K562 (cell line): ENCODE measurements at regions not wholly inside any gene's neighbourhood (a gene's known extent, or its start where the extent isn't known, plus 50 kb on each side); places are given as distances from the start of the nearest gene placed in this dataset.

Experiments
- DEAF1 ChIP-seq: fragments of 450-650 bp; formaldehyde crosslinking; IDR thresholded peaks from 2 replicates; pipeline ENCODE4 v1.4.0; 2020; ENCODE audit warnings: mild to moderate bottlenecking, moderate library complexity
- DMBX1 ChIP-seq: fragments of 250-450 bp; sonication (Bioruptor Pico); IDR thresholded peaks from 2 replicates; pipeline ENCODE4 v1.8.0; 2022; ENCODE audit warnings: inconsistent platforms, mild to moderate bottlenecking, moderate library complexity, borderline replicate concordance
- FUS ChIP-seq: fragments of 200-400 bp; formaldehyde crosslinking; optimal IDR thresholded peaks from 2 replicates; pipeline ENCODE3; 2017; ENCODE audit warnings: low read depth, low read length
- HMBOX1 ChIP-seq: sonication (generic); IDR thresholded peaks from 2 replicates; pipeline ENCODE4 v1.6.1; 2016
- NFE2 ChIP-seq: IDR thresholded peaks from 2 replicates; pipeline ENCODE4 v1.6.1; 2014; ENCODE audit warnings: antibody characterized with exemption, low read depth
- RAD21 ChIP-seq, 2 experiments: fragments of 250-450 bp in 1 of 2; fragments of 450-650 bp in 1 of 2; sonication (Bioruptor Pico) in 1 of 2; formaldehyde crosslinking in 1 of 2; IDR thresholded peaks in 1 of 2; conservative IDR thresholded peaks in 1 of 2; 2 replicates each; pipeline versions ENCODE4 v1.4.0 to v1.8.0; 2020 to 2022; ENCODE audit warnings: mild to moderate bottlenecking in 2 of 2, moderate library complexity in 1 of 2
- REST ChIP-seq, 2 experiments: fragments of 450-650 bp; formaldehyde crosslinking in 1 of 2; IDR thresholded peaks; 2 replicates each; pipeline versions ENCODE4 v1.4.0 to v1.6.1; 2014 to 2020; ENCODE audit warnings: mild to moderate bottlenecking in 2 of 2, borderline replicate concordance in 1 of 2, low read depth in 1 of 2
- SLC30A9 ChIP-seq: fragments of 250-450 bp; sonication (Bioruptor Pico); IDR thresholded peaks from 2 replicates; pipeline ENCODE4 v1.8.0; 2022; ENCODE audit warnings: mild to moderate bottlenecking, moderate library complexity
- SMC3 ChIP-seq: conservative IDR thresholded peaks from 2 replicates; pipeline ENCODE4 v1.6.1; 2011; ENCODE audit warnings: low read depth, low read length, improper control_type of control experiment; ENCODE audit not compliant: insufficient read depth
- TOE1 ChIP-seq, 2 experiments: fragments of 450-650 bp in 1 of 2; sonication (generic) in 1 of 2; formaldehyde crosslinking in 1 of 2; IDR thresholded peaks; 2 replicates each; pipeline versions ENCODE4 v1.7.1 to v1.8.0; 2016 to 2022; ENCODE audit warnings: borderline replicate concordance in 2 of 2, mild to moderate bottlenecking in 2 of 2, antibody characterized with exemption in 1 of 2, inconsistent platforms in 1 of 2, low read depth in 1 of 2, missing genetic modification reagents in 1 of 2, moderate library complexity in 1 of 2
- VEZF1 ChIP-seq: fragments of 200-800 bp; sonication (Bioruptor generic); IDR thresholded peaks from 2 replicates; pipeline ENCODE4 v1.6.1; 2017; ENCODE audit warnings: missing genetic modification characterization, missing compliant biosample characterization
- ZC3H8 ChIP-seq: fragments of 450-650 bp; IDR thresholded peaks from 2 replicates; pipeline ENCODE4 v1.6.1; 2017
- ZNF24 ChIP-seq: fragments of 450-650 bp; IDR thresholded peaks from 2 replicates; pipeline ENCODE4 v1.6.1; 2016
- ZNF444 ChIP-seq: fragments of 250-450 bp; sonication (Bioruptor Pico); IDR thresholded peaks from 2 replicates; pipeline ENCODE4 v1.4.0; 2020; ENCODE audit warnings: mild to moderate bottlenecking, moderate library complexity
- ZNF583 ChIP-seq: fragments of 250-450 bp; sonication (Bioruptor Pico); IDR thresholded peaks from 2 replicates; pipeline ENCODE4 v1.4.0; 2020
- ZNF717 ChIP-seq: fragments of 250-450 bp; sonication (Bioruptor Pico); IDR thresholded peaks from 2 replicates; pipeline ENCODE4 v1.5.0; 2021

GRCh38 chr11:109939166-109939810, 153.9 kb upstream of the ZC3H12C start (continued):
- TF ChIP-seq TOE1 (IDR thresholded peaks at IDR 0.05; ENCODE audit: borderline replicate concordance) (no peak), TOE1 (CRISPR knock-in tag; IDR thresholded peaks at IDR 0.05; ENCODE audit: borderline replicate concordance, low read depth) (no peak), SMC3 (peak; percentile 79), NFE2 (no peak), FUS (no peak), VEZF1 (0 out of 2 replicates have a peak, but pooled peaks have one; percentile 20), ZNF24 (no peak), ZNF583 (CRISPR knock-in tag) (no peak), ZNF717 (CRISPR knock-in tag) (no peak), DMBX1 (CRISPR knock-in tag) (no peak), ZNF444 (CRISPR knock-in tag) (no peak), ZC3H8 (no peak), DEAF1 (CRISPR knock-in tag) (peak; percentile 87), RAD21 (CRISPR knock-in tag; conservative IDR thresholded peaks at IDR 0.05 in 1 of 2, IDR thresholded peaks at IDR 0.05 in 1 of 2) (peak; percentile 90 to 94), HMBOX1 (peak; percentile 56), SLC30A9 (no peak), REST (IDR thresholded peaks at IDR 0.05; ENCODE audit: borderline replicate concordance) (peak; percentile 86), REST (CRISPR knock-in tag; IDR thresholded peaks at IDR 0.05; ENCODE audit: low read depth) (no peak)
